ENCODE measurements at regions not wholly inside any gene's neighbourhood (a gene's known extent, or its start where the extent isn't known, plus 50 kb on each side); places are given as distances from the start of the nearest gene placed in this dataset.

- TF ChIP-seq CREB1 (CRISPR knock-in tag; IDR thresholded peaks at IDR 0.05; ENCODE audit: low read depth) (no peak), CTCF (conservative IDR thresholded peaks at IDR 0.05; ENCODE audit: low read depth in 2 of 2) (no peak), ZNF114 (CRISPR knock-in tag; IDR thresholded peaks at IDR 0.05) (no peak), STAT1 (IDR thresholded peaks at IDR 0.05; ENCODE audit: unreplicated experiment) (no peak), EZH2phosphoT487 (IDR thresholded peaks at IDR 0.05; ENCODE audit: unreplicated experiment) (no peak), POLR2AphosphoS5 (IDR thresholded peaks at IDR 0.05; ENCODE audit: low read depth) (no peak), REST (IDR thresholded peaks at IDR 0.05; ENCODE audit: unreplicated experiment) (no peak), EZH2 (IDR thresholded peaks at IDR 0.05; ENCODE audit: low read depth, unreplicated experiment) (no peak), JUNB (IDR thresholded peaks at IDR 0.05; ENCODE audit: unreplicated experiment) (no peak), ETS1 (IDR thresholded peaks at IDR 0.05) (no peak), NANOG (IDR thresholded peaks at IDR 0.05; ENCODE audit: borderline replicate concordance) (no peak)
These were observed 194.7 kb upstream of the RTL1 start for GRCh38 chr14:101098177-101098576.
